ENCODE measurements at regions not wholly inside any gene's neighbourhood (a gene's known extent, or its start where the extent isn't known, plus 50 kb on each side); places are given as distances from the start of the nearest gene placed in this dataset.

DNA sequence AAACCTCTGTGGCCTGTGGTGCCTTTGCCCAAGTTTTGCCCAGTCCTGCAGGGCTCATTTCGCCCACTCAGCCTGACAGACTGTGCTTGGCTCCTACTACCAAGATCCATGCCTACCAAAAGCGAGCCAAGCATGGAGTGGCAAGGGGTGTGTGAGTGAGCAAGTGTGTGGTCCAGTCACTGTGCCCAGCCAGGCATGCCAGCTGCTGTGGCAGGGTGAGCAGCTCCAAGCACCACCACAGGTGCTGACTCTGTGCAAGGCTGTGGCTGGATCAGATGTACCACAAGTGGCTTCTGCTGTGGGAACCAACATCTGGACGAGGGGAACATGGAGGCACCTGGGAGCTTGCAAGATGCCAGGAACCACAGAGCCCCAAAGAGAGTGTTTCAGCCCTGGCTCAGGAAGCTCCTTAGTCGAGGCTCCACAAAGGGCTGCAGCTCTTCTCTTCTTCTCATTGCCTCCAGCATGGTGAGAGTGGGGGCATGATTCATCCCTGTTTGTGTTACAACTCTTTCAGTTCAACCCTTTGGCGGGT is 1564.2 kb upstream of the MIR17HG start:
- TF ChIP-seq, protein P1, sequence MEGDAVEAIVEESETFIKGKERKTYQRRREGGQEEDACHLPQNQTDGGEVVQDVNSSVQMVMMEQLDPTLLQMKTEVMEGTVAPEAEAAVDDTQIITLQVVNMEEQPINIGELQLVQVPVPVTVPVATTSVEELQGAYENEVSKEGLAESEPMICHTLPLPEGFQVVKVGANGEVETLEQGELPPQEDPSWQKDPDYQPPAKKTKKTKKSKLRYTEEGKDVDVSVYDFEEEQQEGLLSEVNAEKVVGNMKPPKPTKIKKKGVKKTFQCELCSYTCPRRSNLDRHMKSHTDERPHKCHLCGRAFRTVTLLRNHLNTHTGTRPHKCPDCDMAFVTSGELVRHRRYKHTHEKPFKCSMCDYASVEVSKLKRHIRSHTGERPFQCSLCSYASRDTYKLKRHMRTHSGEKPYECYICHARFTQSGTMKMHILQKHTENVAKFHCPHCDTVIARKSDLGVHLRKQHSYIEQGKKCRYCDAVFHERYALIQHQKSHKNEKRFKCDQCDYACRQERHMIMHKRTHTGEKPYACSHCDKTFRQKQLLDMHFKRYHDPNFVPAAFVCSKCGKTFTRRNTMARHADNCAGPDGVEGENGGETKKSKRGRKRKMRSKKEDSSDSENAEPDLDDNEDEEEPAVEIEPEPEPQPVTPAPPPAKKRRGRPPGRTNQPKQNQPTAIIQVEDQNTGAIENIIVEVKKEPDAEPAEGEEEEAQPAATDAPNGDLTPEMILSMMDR (IDR thresholded peaks at IDR 0.05) = no peak
- TF ChIP-seq POLR2A (IDR thresholded peaks at IDR 0.05) (no peak), POLR2AphosphoS5 (IDR thresholded peaks at IDR 0.05; ENCODE audit: insufficient read depth in 1 of 2, low read depth in 1 of 2) (no peak)

Data from vagina (tissue), 2 donors.